GM18511 (cell line): ENCODE measurements at regions not wholly inside any gene's neighbourhood (a gene's known extent, or its start where the extent isn't known, plus 50 kb on each side); places are given as distances from the start of the nearest gene placed in this dataset.

Experiments used
- ATAC-seq: cut with Tn5 transposase; IDR thresholded peaks from one replicate; pipeline ENCODE4 v1.9.1; 2021; ENCODE audit warnings: mild to moderate bottlenecking, moderate library complexity; ENCODE audit not compliant: unreplicated experiment

- ATAC-seq = no peak
Measured at GRCh38 chr20:48170625-48171024, 385.3 kb upstream of the SULF2 start.

GRCh38 chr20:48169650-48170225 is 384.5 kb upstream of the SULF2 start:
- ATAC-seq = no peak

GRCh38 chr20:48166082-48166835 is 381.0 kb upstream of the SULF2 start:
- ATAC-seq = no peak

- no peak for ATAC-seq
Measured at GRCh38 chr20:48165401-48165685, 380.1 kb upstream of the SULF2 start.

- ATAC-seq = no peak
Measured at GRCh38 chr20:48164566-48165400, 379.5 kb upstream of the SULF2 start.

GRCh38 chr20:48164034-48164433 is 378.8 kb upstream of the SULF2 start:
- no peak for ATAC-seq

- ATAC-seq = no peak
Measured at GRCh38 chr20:48163505-48163904, 378.2 kb upstream of the SULF2 start.

GRCh38 chr20:48162621-48163020 is 377.3 kb upstream of the SULF2 start:
- no peak for ATAC-seq

- no peak for ATAC-seq
Measured at GRCh38 chr20:48159145-48160008, 374.1 kb upstream of the SULF2 start.

GRCh38 chr20:48158014-48158413 is 372.7 kb upstream of the SULF2 start:
- no peak for ATAC-seq

GRCh38 chr20:48156951-48157700 is 371.8 kb upstream of the SULF2 start:
- ATAC-seq = no peak

- no peak for ATAC-seq
Measured at GRCh38 chr20:48156521-48156920, 371.2 kb upstream of the SULF2 start.

- ATAC-seq = no peak
Measured at GRCh38 chr20:48155268-48155667, 370.0 kb upstream of the SULF2 start.

GRCh38 chr20:48154040-48154765 is 368.9 kb upstream of the SULF2 start:
- no peak for ATAC-seq

- ATAC-seq = no peak
Measured at GRCh38 chr20:48153523-48153922, 368.2 kb upstream of the SULF2 start.

GRCh38 chr20:48153103-48153502 is 367.8 kb upstream of the SULF2 start:
- no peak for ATAC-seq

- ATAC-seq = no peak
Measured at GRCh38 chr20:48150568-48150967, 365.3 kb upstream of the SULF2 start.

GRCh38 chr20:48149902-48150301 is 364.6 kb upstream of the SULF2 start:
- no peak for ATAC-seq

GRCh38 chr20:48148916-48149672 is 363.8 kb upstream of the SULF2 start:
- ATAC-seq = no peak
